CD14-positive monocyte (primary cell): ENCODE measurements at regions not wholly inside any gene's neighbourhood (a gene's known extent, or its start where the extent isn't known, plus 50 kb on each side); places are given as distances from the start of the nearest gene placed in this dataset.

Source experiments
- DNase-seq, 3 donors: peaks; one replicate each; pipeline ENCODE4 v3.0.0-alpha.2; 2011 to 2022
- H2AFZ ChIP-seq: 2 replicates; pipeline ENCODE4 v1.6.0; 2012; ENCODE audit warnings: mild to moderate bottlenecking, low read depth, low read length, inconsistent platforms; ENCODE audit not compliant: insufficient read depth, poor library complexity, severe bottlenecking
- H3K27ac ChIP-seq, 2 donors: 1 replicate in 1 of 2; 2 replicates in 1 of 2; pipeline ENCODE4 v1.5.1; 2012 to 2013; ENCODE audit warnings: low read length in 2 of 2, control low read depth in 1 of 2, inconsistent platforms in 1 of 2, low read depth in 1 of 2, mild to moderate bottlenecking in 1 of 2
- H3K27me3 ChIP-seq, 2 donors: one replicate each; pipeline versions ENCODE4 v1.6.0 to v1.6.1; 2011 to 2013; ENCODE audit warnings: low read length in 2 of 2; ENCODE audit not compliant: control insufficient read depth in 2 of 2, insufficient read depth in 2 of 2
- H3K36me3 ChIP-seq, 2 donors: replicated peaks in 1 of 2; 1 replicate in 1 of 2; 2 replicates in 1 of 2; pipeline versions ENCODE4 v1.5.1 to v1.6.1; 2012 to 2013; ENCODE audit warnings: low read length in 2 of 2, control low read depth in 1 of 2, inconsistent platforms in 1 of 2, mild to moderate bottlenecking in 1 of 2; ENCODE audit not compliant: insufficient read depth in 2 of 2, control insufficient read depth in 1 of 2
- H3K4me1 ChIP-seq, 2 donors: 1 replicate in 1 of 2; 2 replicates in 1 of 2; pipeline versions ENCODE4 v1.5.1 to v1.6.1; 2012 to 2013; ENCODE audit warnings: low read length in 2 of 2, control low read depth in 1 of 2, inconsistent platforms in 1 of 2, mild to moderate bottlenecking in 1 of 2, moderate library complexity in 1 of 2; ENCODE audit not compliant: insufficient read depth in 2 of 2, control insufficient read depth in 1 of 2
- H3K4me2 ChIP-seq: replicated peaks from 2 replicates; pipeline ENCODE3; 2012; ENCODE audit warnings: low read length, moderate library complexity, mild to moderate bottlenecking; ENCODE audit not compliant: poor library complexity, severe bottlenecking; ENCODE audit errors: extremely low read depth
- H3K4me3 ChIP-seq, 3 experiments: fragments of 200-600 bp in 1 of 3; sonication (generic) in 1 of 3; replicated peaks in 1 of 3; 1 replicate in 2 of 3; 2 replicates in 1 of 3; pipeline ENCODE4 v1.5.1; 2011 to 2013; ENCODE audit warnings: low read length in 3 of 3, mild to moderate bottlenecking in 3 of 3, control low read depth in 2 of 3, low read depth in 2 of 3, inconsistent platforms in 1 of 3, moderate library complexity in 1 of 3
- H3K79me2 ChIP-seq: 2 replicates; pipeline ENCODE4 v1.6.0; 2012; ENCODE audit warnings: mild to moderate bottlenecking, control low read depth, inconsistent platforms, low read length, moderate library complexity; ENCODE audit not compliant: insufficient read depth
- H3K9ac ChIP-seq: 2 replicates; pipeline ENCODE4 v1.6.0; 2017; ENCODE audit warnings: low read length, mild to moderate bottlenecking; ENCODE audit not compliant: insufficient read depth, poor library complexity, severe bottlenecking
- H3K9me3 ChIP-seq, 2 donors: replicated peaks in 1 of 2; 1 replicate in 1 of 2; 2 replicates in 1 of 2; pipeline versions ENCODE4 v1.5.1 to v1.6.1; 2012 to 2013; ENCODE audit warnings: low read length in 2 of 2, control low read depth in 1 of 2; ENCODE audit not compliant: control insufficient read depth in 1 of 2, insufficient read depth in 1 of 2
- H4K20me1 ChIP-seq: 2 replicates; pipeline ENCODE4 v1.6.0; 2012; ENCODE audit warnings: mild to moderate bottlenecking, low read length, control low read depth, moderate library complexity; ENCODE audit not compliant: insufficient read depth
- H3K27ac Mint-ChIP-seq, 7 donors: one replicate each; pipeline ENCODE4 v1.8.0; 2020; ENCODE audit warnings: mild to moderate bottlenecking in 7 of 7, mixed read lengths in 7 of 7, moderate library complexity in 6 of 7, inconsistent platforms in 2 of 7
- H3K27me3 Mint-ChIP-seq, 3 donors: one replicate each; pipeline ENCODE4 v1.8.0; 2021 to 2022; ENCODE audit warnings: low read depth in 3 of 3, mild to moderate bottlenecking in 3 of 3, mixed read lengths in 3 of 3, moderate library complexity in 3 of 3, inconsistent platforms in 1 of 3
- H3K36me3 Mint-ChIP-seq, 2 donors: one replicate each; pipeline ENCODE4 v1.8.0; 2020; ENCODE audit warnings: mixed read lengths in 2 of 2, inconsistent platforms in 1 of 2, mild to moderate bottlenecking in 1 of 2
- H3K4me1 Mint-ChIP-seq: one replicate; pipeline ENCODE4 v1.8.0; 2020; ENCODE audit warnings: mild to moderate bottlenecking, mixed read lengths
- H3K4me3 Mint-ChIP-seq, 2 donors: one replicate each; pipeline ENCODE4 v1.8.0; 2020; ENCODE audit warnings: mild to moderate bottlenecking in 2 of 2, mixed read lengths in 2 of 2, moderate library complexity in 1 of 2
- H3K9me3 Mint-ChIP-seq, 7 donors: one replicate each; pipeline ENCODE4 v1.8.0; 2020 to 2022; ENCODE audit warnings: mixed read lengths in 7 of 7, mild to moderate bottlenecking in 6 of 7, moderate library complexity in 6 of 7, inconsistent platforms in 2 of 7
- WGBS: methylation state at CpG from one replicate; pipeline ENCODE4 v1.1.5; 2013; ENCODE audit warnings: missing lambda C conversion rate; ENCODE audit not compliant: insufficient coverage; 5-methylcytosine and 5-hydroxymethylcytosine counted together
- intact Hi-C, 2 donors: fragments of 100-400 bp; cut with micrococcal nuclease; formaldehyde crosslinking; loops; one replicate each; pipeline versions ENCODE4 v1.15.0 to v1.15.1; 2023
- TF ChIP-seq, protein P1 (sequence below): fragments of 200-600 bp; IDR thresholded peaks from one replicate; pipeline ENCODE4 v1.8.0; 2022; ENCODE audit warnings: antibody characterized with exemption, mild to moderate bottlenecking

DNA sequence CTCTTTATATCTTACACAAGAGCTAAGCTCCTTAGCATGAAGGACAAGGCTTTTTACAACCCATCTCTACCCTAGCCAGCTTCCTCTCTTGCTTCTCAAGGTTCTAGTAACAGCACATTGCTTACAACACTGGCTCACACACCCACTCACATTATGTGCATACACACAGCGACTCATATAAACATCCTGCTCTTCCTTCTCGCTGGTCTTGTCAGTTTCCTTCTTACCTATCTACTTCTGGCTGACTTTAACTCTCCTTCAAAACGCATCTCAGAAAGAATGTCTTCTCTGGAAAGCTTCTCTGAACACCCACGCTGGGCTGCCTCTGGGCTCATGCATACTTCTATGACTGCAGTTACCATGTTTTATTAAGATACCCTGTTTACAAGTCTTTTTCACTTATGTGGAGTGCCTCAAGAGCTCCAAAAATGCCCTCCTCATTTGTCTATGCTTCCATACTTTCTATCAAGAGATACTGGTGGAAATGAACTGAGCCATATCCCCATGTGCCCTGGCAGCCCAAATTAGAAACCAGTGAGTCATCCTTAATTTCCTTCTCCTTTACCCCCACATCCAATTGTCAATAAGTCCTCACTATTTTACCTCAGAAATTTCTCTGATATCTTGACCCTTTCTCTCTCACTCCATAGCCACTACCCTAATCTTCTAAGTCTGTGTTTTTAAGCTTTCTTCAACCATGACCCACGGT lies 126.9 kb upstream of the KRAS start:
- H3K27me3 ChIP-seq, result no peaks in the 10 kb centered on the region
- H3K9ac ChIP-seq, result no peak overlapping the region
- H3K27ac ChIP-seq, result no peak overlapping the region
- peaks cover 0 to 3% (median 1%) of the 10 kb centered on the region in 7 donors for H3K9me3 Mint-ChIP-seq
- H3K4me2 ChIP-seq, result peak overlapping the region; percentile 25
- peak; percentile 29 to 44 (median 35) for DNase-seq
- peak overlapping the region; percentile 0 to 66 (median 30) for H3K27ac Mint-ChIP-seq
- peaks cover 0 to 1% (median 0%) of the 10 kb centered on the region in 3 donors for H3K27me3 Mint-ChIP-seq
- peak overlapping the region in 1 of 3 experiments; percentile 8 for H3K4me3 ChIP-seq
- peak overlapping the region; percentile 3 for H2AFZ ChIP-seq
- H3K4me1 ChIP-seq, result peaks cover 20 to 24% of the 10 kb centered on the region in 2 donors
- intact Hi-C loops, result no loop called here
- 48% methylated on average over 3 of the region's 5 CpGs for WGBS
- no peaks in the 10 kb centered on the region for H3K36me3 Mint-ChIP-seq
- H3K36me3 ChIP-seq, result no peaks in the 10 kb centered on the region
- H3K4me3 Mint-ChIP-seq, result peak overlapping the region in 1 of 2 donors; percentile 18
- TF ChIP-seq, protein P1, sequence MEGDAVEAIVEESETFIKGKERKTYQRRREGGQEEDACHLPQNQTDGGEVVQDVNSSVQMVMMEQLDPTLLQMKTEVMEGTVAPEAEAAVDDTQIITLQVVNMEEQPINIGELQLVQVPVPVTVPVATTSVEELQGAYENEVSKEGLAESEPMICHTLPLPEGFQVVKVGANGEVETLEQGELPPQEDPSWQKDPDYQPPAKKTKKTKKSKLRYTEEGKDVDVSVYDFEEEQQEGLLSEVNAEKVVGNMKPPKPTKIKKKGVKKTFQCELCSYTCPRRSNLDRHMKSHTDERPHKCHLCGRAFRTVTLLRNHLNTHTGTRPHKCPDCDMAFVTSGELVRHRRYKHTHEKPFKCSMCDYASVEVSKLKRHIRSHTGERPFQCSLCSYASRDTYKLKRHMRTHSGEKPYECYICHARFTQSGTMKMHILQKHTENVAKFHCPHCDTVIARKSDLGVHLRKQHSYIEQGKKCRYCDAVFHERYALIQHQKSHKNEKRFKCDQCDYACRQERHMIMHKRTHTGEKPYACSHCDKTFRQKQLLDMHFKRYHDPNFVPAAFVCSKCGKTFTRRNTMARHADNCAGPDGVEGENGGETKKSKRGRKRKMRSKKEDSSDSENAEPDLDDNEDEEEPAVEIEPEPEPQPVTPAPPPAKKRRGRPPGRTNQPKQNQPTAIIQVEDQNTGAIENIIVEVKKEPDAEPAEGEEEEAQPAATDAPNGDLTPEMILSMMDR, result no peak
- H3K9me3 ChIP-seq, result no peaks in the 10 kb centered on the region
- H4K20me1 ChIP-seq, result no peaks in the 10 kb centered on the region
- no peaks in the 10 kb centered on the region for H3K79me2 ChIP-seq
- peaks cover 25% of the 10 kb centered on the region for H3K4me1 Mint-ChIP-seq

DNA sequence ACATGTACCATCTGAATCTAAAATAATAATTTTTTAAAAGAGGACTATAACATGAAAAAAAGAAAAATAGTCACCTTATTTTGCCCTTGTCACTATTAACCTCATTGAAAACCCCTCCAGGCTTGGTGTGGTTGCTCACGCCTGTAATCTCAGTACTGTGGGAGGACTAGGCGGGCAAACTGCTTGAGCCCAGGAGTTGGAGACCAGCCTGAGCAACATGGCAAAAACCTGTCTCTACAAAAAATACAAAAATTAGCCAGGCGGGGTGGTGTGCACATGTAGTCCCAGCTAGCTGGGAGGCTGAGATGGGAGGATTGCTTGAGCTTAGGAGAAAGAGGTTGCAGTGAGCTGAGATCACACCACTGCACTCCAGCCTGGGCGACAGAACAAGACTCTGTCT lies 126.3 kb upstream of the KRAS start:
- Histone ChIP-seq H2AFZ (no peak overlapping the region), H3K36me3 (no peaks in the 10 kb centered on the region), H3K9ac (no peak overlapping the region), H3K4me1 (peaks cover 20 to 24% of the 10 kb centered on the region in 2 donors), H3K27ac (no peak overlapping the region), H3K9me3 (no peaks in the 10 kb centered on the region), H3K79me2 (no peaks in the 10 kb centered on the region), H3K27me3 (no peaks in the 10 kb centered on the region), H3K4me2 (no peak overlapping the region), H3K4me3 (no peak overlapping the region), H4K20me1 (no peaks in the 10 kb centered on the region)
- DNase-seq, result no peak
- peaks cover 0 to 1% (median 0%) of the 10 kb centered on the region in 3 donors for H3K27me3 Mint-ChIP-seq
- intact Hi-C loops, result no loop called here
- no peak overlapping the region for H3K4me3 Mint-ChIP-seq
- no peaks in the 10 kb centered on the region for H3K36me3 Mint-ChIP-seq
- no peak overlapping the region for H3K27ac Mint-ChIP-seq
- H3K9me3 Mint-ChIP-seq, result peaks cover 0 to 3% (median 3%) of the 10 kb centered on the region in 7 donors
- H3K4me1 Mint-ChIP-seq, result peaks cover 18% of the 10 kb centered on the region
- WGBS, result no CpG with 5 or more reads among the region's 4 CpGs
- TF ChIP-seq, protein P1, result no peak
